ENCODE measurements at regions not wholly inside any gene's neighbourhood (a gene's known extent, or its start where the extent isn't known, plus 50 kb on each side); places are given as distances from the start of the nearest gene placed in this dataset.

DNA sequence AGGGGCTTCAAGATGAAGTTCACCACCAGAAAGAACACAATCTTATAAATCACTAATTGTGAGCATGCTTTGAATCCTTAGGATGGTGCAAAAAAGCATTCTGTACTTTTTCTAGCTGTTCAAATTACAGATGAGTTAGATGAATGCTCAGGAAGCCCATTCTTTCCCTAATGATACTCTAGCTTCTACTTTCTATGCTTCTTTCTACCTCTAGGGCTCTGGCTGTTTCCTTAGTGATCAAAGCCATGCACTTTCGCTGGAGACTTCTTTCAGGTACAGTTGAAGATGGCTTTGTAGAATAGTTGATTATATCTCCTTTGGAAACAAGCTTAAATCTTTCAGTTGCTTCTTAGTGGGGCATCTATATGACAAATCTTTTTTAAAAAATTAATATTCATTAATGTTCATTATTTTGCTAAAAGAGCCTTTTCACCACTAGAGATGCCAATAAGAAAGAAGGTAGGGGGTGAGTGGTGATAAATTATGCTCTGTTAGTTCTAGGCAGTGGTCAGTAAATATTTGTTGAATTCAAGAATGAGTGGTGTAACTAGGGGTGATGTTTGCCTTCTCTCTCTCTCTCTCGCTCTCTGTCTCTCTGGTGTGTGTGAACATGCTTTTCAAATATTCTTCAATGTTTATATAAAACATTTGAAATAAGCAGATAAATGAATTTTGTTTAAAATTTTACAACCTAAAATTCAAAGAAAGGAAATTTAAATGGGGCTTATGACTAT lies 169.4 kb downstream of the GLUD2 start:
- TF ChIP-seq, protein P1, sequence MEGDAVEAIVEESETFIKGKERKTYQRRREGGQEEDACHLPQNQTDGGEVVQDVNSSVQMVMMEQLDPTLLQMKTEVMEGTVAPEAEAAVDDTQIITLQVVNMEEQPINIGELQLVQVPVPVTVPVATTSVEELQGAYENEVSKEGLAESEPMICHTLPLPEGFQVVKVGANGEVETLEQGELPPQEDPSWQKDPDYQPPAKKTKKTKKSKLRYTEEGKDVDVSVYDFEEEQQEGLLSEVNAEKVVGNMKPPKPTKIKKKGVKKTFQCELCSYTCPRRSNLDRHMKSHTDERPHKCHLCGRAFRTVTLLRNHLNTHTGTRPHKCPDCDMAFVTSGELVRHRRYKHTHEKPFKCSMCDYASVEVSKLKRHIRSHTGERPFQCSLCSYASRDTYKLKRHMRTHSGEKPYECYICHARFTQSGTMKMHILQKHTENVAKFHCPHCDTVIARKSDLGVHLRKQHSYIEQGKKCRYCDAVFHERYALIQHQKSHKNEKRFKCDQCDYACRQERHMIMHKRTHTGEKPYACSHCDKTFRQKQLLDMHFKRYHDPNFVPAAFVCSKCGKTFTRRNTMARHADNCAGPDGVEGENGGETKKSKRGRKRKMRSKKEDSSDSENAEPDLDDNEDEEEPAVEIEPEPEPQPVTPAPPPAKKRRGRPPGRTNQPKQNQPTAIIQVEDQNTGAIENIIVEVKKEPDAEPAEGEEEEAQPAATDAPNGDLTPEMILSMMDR (IDR thresholded peaks at IDR 0.05; ENCODE audit: low read depth, low read length): no peak
- no peak overlapping the region for H3K4me3 ChIP-seq (replicated peaks in 1 of 2; ENCODE audit: low read depth in 2 of 2, low read length in 2 of 2)
- no peak for DNase-seq (ENCODE audit: low read depth in 2 of 2)

DNA sequence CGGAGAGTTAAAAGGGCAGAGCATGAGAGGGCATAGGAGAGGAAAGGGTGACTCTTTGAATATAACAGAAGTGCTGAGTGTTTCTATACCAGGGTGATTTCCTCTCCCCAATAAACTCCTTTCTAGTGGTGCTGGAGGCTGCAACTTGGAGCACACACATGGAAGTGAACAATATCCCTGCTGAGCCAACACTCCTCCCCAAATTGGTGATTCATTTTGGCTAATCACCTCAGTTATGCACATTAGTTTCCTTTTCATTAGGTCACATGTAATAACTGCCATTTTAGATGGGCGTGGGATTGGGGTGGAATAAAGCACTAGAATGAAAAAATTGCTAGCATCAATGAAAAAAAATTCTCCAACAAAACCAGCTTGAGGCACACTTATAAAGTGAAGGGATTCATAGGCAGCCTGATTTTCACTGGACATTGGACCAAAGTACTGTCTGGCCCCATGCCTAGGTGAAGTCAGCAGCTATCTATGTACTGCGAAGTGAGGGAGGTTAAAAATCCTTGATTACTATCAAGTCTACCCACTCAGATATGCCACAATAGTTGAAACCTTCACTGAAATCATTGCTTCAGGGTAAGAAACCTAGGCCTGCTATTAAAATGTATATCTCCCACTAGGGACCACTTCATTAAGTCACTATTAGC lies 174.0 kb downstream of the GLUD2 start:
- DNase-seq (ENCODE audit: low read depth in 2 of 2): peak in 1 of 2 donors; percentile 8
- TF ChIP-seq, protein P1 (IDR thresholded peaks at IDR 0.05; ENCODE audit: low read depth, low read length): no peak
- H3K4me3 ChIP-seq (replicated peaks in 1 of 2; ENCODE audit: low read depth in 2 of 2, low read length in 2 of 2): no peak overlapping the region

DNA sequence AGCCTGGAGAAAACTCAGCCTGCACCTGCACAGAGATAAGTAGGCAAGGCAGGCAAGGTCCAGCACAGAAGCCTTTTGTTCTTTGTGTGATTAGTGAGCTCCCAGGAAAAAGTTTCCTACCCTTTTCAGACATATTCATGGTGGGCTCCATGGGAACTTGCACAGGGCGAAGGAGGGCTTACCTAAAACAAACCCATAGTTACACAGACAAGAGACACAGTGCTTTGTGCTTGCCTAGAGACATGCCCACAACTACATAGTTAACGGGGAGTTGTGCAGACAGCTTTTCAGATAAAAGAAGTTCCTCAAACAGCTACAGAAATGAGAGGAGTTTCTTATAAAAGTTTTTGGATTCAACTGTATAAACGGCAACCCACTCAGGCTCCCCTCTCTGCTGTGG lies 180.5 kb downstream of the GLUD2 start:
- no peak for DNase-seq (ENCODE audit: low read depth in 2 of 2)
- H3K4me3 ChIP-seq (replicated peaks in 1 of 2; ENCODE audit: low read depth in 2 of 2, low read length in 2 of 2): no peak overlapping the region
- TF ChIP-seq, protein P1 (IDR thresholded peaks at IDR 0.05; ENCODE audit: low read depth, low read length): no peak

DNA sequence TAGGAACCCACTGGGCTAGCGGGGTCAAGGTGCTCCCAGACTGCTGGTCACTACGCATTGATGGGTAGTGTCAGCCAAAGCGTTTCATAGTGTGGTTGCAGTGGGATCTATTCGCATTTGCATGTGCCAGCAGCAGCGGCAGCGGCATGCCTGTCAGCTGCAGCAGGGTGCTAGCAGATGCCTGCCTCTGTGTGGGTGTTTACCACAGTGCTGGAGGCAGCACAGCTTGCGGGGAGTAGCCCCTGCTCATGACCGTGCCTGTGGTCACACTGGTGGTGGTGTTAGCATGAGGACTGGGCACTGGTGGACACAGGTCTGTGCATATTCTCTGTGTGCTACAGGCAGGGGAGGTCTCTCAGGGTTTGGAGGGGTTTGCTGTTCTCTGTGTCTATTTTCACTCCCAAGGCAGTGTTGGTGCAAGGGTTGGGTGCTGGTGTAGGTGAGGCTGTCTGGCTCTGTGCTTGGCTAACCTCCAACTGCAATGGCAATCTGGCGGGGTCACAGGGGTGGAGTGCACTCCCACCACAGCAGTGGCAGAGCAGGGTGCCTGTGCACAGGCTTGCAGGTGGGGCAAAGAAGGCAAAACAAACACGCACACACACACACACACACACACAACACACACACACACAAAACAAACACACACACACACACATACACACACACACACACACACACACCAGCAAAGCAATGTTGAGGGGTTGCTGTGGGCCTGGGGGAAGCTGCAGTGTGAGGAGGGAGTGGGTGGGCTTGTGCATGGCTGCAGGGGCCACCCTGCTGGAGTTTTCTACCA lies 184.4 kb downstream of the GLUD2 start:
- no peak overlapping the region for H3K4me3 ChIP-seq (replicated peaks in 1 of 2; ENCODE audit: low read depth in 2 of 2, low read length in 2 of 2)
- TF ChIP-seq, protein P1 (IDR thresholded peaks at IDR 0.05; ENCODE audit: low read depth, low read length): no peak
- DNase-seq (ENCODE audit: low read depth in 2 of 2): no peak

DNA sequence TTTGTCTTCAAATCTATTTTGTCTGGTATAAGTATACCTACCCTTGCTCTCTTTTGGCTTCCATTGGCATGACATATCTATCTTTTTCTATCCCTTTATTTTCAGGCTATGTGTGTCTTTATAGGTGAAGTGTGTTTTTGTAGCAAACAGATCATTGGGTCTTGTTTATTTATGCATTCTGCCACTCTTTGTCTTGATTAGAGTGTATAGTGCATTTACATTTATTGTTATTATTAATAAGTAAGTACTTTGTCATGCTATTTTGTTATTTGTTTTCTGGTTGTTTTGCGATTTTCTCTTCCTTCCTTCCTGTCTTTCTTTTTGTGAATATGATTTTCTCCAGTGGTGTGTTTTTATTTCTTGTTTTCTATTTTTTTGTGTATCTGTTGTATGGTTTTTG lies 188.6 kb downstream of the GLUD2 start:
- TF ChIP-seq, protein P1 (IDR thresholded peaks at IDR 0.05; ENCODE audit: low read depth, low read length): no peak
- H3K4me3 ChIP-seq (replicated peaks in 1 of 2; ENCODE audit: low read depth in 2 of 2, low read length in 2 of 2): no peak overlapping the region
- DNase-seq (ENCODE audit: low read depth in 2 of 2): no peak

DNA sequence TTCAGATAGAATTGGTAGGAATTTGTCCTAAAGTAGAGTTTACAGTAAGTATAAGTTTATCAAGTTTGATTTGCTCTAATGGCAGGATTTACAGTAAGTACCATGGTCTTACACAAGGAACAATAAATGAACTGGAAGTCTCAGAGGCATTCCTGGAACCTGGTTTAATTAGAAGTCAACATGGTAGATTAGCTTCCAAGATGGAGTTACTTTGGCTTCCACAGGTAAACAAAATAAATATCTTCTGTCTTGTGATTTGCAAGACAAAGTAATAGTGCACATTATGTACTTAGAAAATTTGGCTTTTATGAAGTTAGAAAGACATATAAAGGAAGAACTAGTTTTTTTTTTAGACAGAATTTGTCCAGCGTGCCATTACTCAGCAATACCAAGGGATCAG lies 190.7 kb downstream of the GLUD2 start:
- TF ChIP-seq, protein P1 (IDR thresholded peaks at IDR 0.05; ENCODE audit: low read depth, low read length): no peak
- DNase-seq (ENCODE audit: low read depth in 2 of 2): no peak

More for the DNA sequence above, 190.7 kb downstream of the GLUD2 start:
- H3K4me3 ChIP-seq (replicated peaks in 1 of 2; ENCODE audit: low read depth in 2 of 2, low read length in 2 of 2): no peak overlapping the region
